ENCODE measurements at regions not wholly inside any gene's neighbourhood (a gene's known extent, or its start where the extent isn't known, plus 50 kb on each side); places are given as distances from the start of the nearest gene placed in this dataset.

GRCh38 chr5:6873359-6873758 is 160.1 kb downstream of the TENT4A start:
- TF ChIP-seq, protein P1, sequence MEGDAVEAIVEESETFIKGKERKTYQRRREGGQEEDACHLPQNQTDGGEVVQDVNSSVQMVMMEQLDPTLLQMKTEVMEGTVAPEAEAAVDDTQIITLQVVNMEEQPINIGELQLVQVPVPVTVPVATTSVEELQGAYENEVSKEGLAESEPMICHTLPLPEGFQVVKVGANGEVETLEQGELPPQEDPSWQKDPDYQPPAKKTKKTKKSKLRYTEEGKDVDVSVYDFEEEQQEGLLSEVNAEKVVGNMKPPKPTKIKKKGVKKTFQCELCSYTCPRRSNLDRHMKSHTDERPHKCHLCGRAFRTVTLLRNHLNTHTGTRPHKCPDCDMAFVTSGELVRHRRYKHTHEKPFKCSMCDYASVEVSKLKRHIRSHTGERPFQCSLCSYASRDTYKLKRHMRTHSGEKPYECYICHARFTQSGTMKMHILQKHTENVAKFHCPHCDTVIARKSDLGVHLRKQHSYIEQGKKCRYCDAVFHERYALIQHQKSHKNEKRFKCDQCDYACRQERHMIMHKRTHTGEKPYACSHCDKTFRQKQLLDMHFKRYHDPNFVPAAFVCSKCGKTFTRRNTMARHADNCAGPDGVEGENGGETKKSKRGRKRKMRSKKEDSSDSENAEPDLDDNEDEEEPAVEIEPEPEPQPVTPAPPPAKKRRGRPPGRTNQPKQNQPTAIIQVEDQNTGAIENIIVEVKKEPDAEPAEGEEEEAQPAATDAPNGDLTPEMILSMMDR (conservative IDR thresholded peaks at IDR 0.05; ENCODE audit: low read depth, low read length): no peak
- TF ChIP-seq EZH2 (IDR thresholded peaks at IDR 0.05; ENCODE audit: borderline replicate concordance, low read depth, low read length, poor library complexity, severe bottlenecking): no peak

Measured in A673 (cell line).